ENCODE measurements at regions not wholly inside any gene's neighbourhood (a gene's known extent, or its start where the extent isn't known, plus 50 kb on each side); places are given as distances from the start of the nearest gene placed in this dataset.

DNA sequence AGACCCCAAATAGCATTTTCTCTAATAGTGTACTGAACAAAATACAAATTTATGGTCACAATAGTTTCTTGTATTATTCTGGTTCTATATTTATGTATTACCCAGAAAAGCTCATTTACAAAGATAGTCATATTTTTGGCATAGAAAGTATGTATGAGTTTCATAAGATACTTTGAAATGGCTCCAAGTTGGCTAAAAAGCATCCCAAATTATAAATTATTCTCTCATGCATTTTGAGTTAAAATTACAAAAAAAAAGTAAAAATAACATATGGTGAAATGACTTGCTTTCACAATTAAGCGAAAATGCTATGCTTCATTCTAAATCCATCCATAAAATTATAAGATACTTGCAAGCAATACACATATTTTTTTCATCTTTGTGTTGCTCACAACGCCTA is 530.7 kb downstream of the ZNF804A start:
- no peaks in the 10 kb centered on the region for H3K4me1 ChIP-seq (ENCODE audit: control insufficient read depth, extremely low read depth, insufficient read depth, low read length)
- TF ChIP-seq GATA2 (IDR thresholded peaks at IDR 0.05; ENCODE audit: insufficient read depth, insufficient read length, low read depth, low read length) = no peak
- no peak for TF ChIP-seq MYC (IDR thresholded peaks at IDR 0.05; ENCODE audit: low read depth, low read length)
- TF ChIP-seq, protein P1, sequence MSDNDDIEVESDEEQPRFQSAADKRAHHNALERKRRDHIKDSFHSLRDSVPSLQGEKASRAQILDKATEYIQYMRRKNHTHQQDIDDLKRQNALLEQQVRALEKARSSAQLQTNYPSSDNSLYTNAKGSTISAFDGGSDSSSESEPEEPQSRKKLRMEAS (IDR thresholded peaks at IDR 0.05; ENCODE audit: insufficient read depth, insufficient read length) = no peak
- no peak for TF ChIP-seq JUN (IDR thresholded peaks at IDR 0.05; ENCODE audit: borderline replicate concordance, insufficient read depth, insufficient read length, low read depth)
- TF ChIP-seq, protein P2, sequence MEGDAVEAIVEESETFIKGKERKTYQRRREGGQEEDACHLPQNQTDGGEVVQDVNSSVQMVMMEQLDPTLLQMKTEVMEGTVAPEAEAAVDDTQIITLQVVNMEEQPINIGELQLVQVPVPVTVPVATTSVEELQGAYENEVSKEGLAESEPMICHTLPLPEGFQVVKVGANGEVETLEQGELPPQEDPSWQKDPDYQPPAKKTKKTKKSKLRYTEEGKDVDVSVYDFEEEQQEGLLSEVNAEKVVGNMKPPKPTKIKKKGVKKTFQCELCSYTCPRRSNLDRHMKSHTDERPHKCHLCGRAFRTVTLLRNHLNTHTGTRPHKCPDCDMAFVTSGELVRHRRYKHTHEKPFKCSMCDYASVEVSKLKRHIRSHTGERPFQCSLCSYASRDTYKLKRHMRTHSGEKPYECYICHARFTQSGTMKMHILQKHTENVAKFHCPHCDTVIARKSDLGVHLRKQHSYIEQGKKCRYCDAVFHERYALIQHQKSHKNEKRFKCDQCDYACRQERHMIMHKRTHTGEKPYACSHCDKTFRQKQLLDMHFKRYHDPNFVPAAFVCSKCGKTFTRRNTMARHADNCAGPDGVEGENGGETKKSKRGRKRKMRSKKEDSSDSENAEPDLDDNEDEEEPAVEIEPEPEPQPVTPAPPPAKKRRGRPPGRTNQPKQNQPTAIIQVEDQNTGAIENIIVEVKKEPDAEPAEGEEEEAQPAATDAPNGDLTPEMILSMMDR (IDR thresholded peaks at IDR 0.05; ENCODE audit: extremely low read depth in 1 of 2, insufficient read depth in 1 of 2, low read depth in 1 of 2, low read length in 2 of 2) = no peak
- no peak for TF ChIP-seq EZH2 (IDR thresholded peaks at IDR 0.05; ENCODE audit: borderline replicate concordance, low read depth, low read length, severe bottlenecking)
- TF ChIP-seq FOS (IDR thresholded peaks at IDR 0.05; ENCODE audit: borderline replicate concordance, insufficient read depth, low read length) = no peak
- TF ChIP-seq POLR2A (IDR thresholded peaks at IDR 0.05; ENCODE audit: low read depth, low read length) = no peak
- no peak for TF ChIP-seq POLR2AphosphoS5 (IDR thresholded peaks at IDR 0.05; ENCODE audit: insufficient read depth, low read depth, low read length)
- no peak overlapping the region for H3K9ac ChIP-seq (replicated peaks; ENCODE audit: extremely low read depth, insufficient read depth, low read length)
- dilution Hi-C loops (cut with MboI; ENCODE audit: extremely low pct_ligation_motif_present, low sequenced_read_pairs) (no loop called here), intact Hi-C loops (cut with micrococcal nuclease) (no loop called here)
- no peak overlapping the region for H3K27ac ChIP-seq (ENCODE audit: insufficient read depth, low read depth, low read length)
- H4K20me1 ChIP-seq (replicated peaks; ENCODE audit: control insufficient read depth, extremely low read depth, insufficient read depth, low read length) = no peaks in the 10 kb centered on the region
- no peaks in the 10 kb centered on the region for H3K79me2 ChIP-seq (ENCODE audit: control insufficient read depth, insufficient read depth, low read length)
- H3K27me3 ChIP-seq (ENCODE audit: control insufficient read depth in 2 of 2, insufficient read depth in 2 of 2, low read length in 2 of 2) = no peaks in the 10 kb centered on the region
- H2AFZ ChIP-seq (ENCODE audit: low read depth, low read length) = no peak overlapping the region
- H3K9me3 ChIP-seq (replicated peaks; ENCODE audit: control insufficient read depth, insufficient read depth, low read length) = no peaks in the 10 kb centered on the region
- ChIA-PET CTCF (no interaction called here), POLR2A (no interaction called here)
- no peaks in the 10 kb centered on the region for H3K9me1 ChIP-seq (replicated peaks; ENCODE audit: control insufficient read depth, extremely low read depth, insufficient read depth, low read length)
- H3K36me3 ChIP-seq (ENCODE audit: control insufficient read depth in 2 of 2, extremely low read depth in 1 of 2, insufficient read depth in 2 of 2, low read length in 2 of 2) = no peaks in the 10 kb centered on the region
- no TSS peak for BruUV-seq (replicated peaks)
- no peak overlapping the region for H3K4me2 ChIP-seq (ENCODE audit: insufficient read depth, low read length)
- DNase-seq (ENCODE audit: low read depth, low spot score) (no peak), FAIRE-seq (no peak)
- H3K4me3 ChIP-seq (replicated peaks in 1 of 3; ENCODE audit: insufficient read depth in 1 of 3, low read depth in 1 of 3, low read length in 3 of 3) = no peak overlapping the region

Measured in endothelial cell of umbilical vein (primary cell).